PC-3 (cell line): ENCODE measurements at regions not wholly inside any gene's neighbourhood (a gene's known extent, or its start where the extent isn't known, plus 50 kb on each side); places are given as distances from the start of the nearest gene placed in this dataset.

ENCODE experiments used
- CTCF ChIP-seq: fragments of 300-600 bp; sonication (generic); conservative IDR thresholded peaks from 2 replicates; pipeline ENCODE4 v1.5.1; 2017; ENCODE audit warnings: antibody characterized with exemption, low read depth, mild to moderate bottlenecking, low read length
- EZH2phosphoT487 ChIP-seq: fragments of 300-600 bp; sonication (generic); IDR thresholded peaks from 2 replicates; pipeline ENCODE4 v1.6.1; 2018; ENCODE audit warnings: mild to moderate bottlenecking, antibody characterized with exemption, low read length, borderline replicate concordance

DNA sequence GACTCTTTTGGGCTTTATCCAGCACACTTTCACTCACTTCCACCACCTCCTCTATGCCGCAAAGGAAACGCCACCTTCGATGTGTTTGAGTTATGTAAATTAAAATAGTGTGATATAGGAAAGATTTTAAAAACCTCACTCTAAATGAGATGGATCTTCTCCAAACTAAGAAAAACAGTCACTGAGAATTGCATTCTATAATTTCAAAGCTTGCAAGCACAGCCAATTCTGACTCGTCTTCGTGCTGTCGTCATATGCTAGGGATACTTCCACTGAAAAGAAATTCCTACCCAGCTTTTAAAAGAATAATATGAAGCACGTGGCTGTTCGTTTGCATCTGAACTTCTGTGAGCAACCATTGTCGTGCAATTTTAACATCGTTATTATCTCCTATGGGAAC, 162.5 kb downstream of the SH3BP4 start:
- TF ChIP-seq CTCF (no peak), EZH2phosphoT487 (no peak)
